Vagina (tissue), 2 donors: ENCODE measurements at regions not wholly inside any gene's neighbourhood (a gene's known extent, or its start where the extent isn't known, plus 50 kb on each side); places are given as distances from the start of the nearest gene placed in this dataset.

Experiments used
- DNase-seq, 2 donors: peaks; one replicate each; pipeline ENCODE4 v3.0.0-alpha.2; 2017; ENCODE audit errors: extremely low spot score in 2 of 2
- H3K27ac ChIP-seq: fragments of 200-600 bp; sonication (generic); one replicate; pipeline ENCODE4 v1.5.1; 2019
- H3K27me3 ChIP-seq: fragments of 200-600 bp; sonication (generic); one replicate; pipeline ENCODE4 v1.5.1; 2019
- H3K36me3 ChIP-seq, 2 donors: fragments of 200-600 bp; sonication (generic); one replicate each; pipeline ENCODE4 v1.5.1; 2017 to 2019
- H3K4me1 ChIP-seq: fragments of 200-600 bp; sonication (generic); one replicate; pipeline ENCODE4 v1.5.1; 2019
- H3K4me3 ChIP-seq, 2 donors: fragments of 200-600 bp; sonication (generic); 1 replicate in 1 of 2; 2 replicates in 1 of 2; pipeline ENCODE4 v1.5.1; 2016 to 2019
- H3K9me3 ChIP-seq: fragments of 200-600 bp; sonication (generic); one replicate; pipeline ENCODE4 v1.5.1; 2019
- POLR2A ChIP-seq, 2 donors: fragments of 450-650 bp; IDR thresholded peaks; one replicate each; pipeline ENCODE4 v1.6.1; 2017; ENCODE audit warnings: antibody characterized with exemption in 2 of 2, mild to moderate bottlenecking in 2 of 2, moderate library complexity in 2 of 2
- POLR2AphosphoS5 ChIP-seq, 2 donors: sonication (generic); formaldehyde crosslinking; IDR thresholded peaks; one replicate each; pipeline ENCODE4 v1.9.0; 2017; ENCODE audit warnings: antibody characterized with exemption in 2 of 2, mild to moderate bottlenecking in 2 of 2, low read depth in 1 of 2; ENCODE audit not compliant: insufficient read depth in 1 of 2
- intact Hi-C: fragments of 100-400 bp; cut with DNase I; formaldehyde crosslinking; loops from one replicate; pipeline ENCODE4 v1.15.1; 2023
- TF ChIP-seq, protein P1 (sequence below), 3 experiments: fragments of 450-650 bp in 2 of 3; fragments of 200-600 bp in 1 of 3; sonication (generic) in 1 of 3; IDR thresholded peaks; one replicate each; pipeline ENCODE4 v1.5.1; 2017 to 2019; ENCODE audit warnings: antibody characterized with exemption in 3 of 3, mild to moderate bottlenecking in 2 of 3, moderate library complexity in 2 of 3

- H3K27me3 ChIP-seq, result no peaks in the 10 kb centered on the region
- TF ChIP-seq POLR2AphosphoS5 (IDR thresholded peaks at IDR 0.05; ENCODE audit: insufficient read depth in 1 of 2, low read depth in 1 of 2) (no peak), POLR2A (IDR thresholded peaks at IDR 0.05) (no peak)
- TF ChIP-seq, protein P1, sequence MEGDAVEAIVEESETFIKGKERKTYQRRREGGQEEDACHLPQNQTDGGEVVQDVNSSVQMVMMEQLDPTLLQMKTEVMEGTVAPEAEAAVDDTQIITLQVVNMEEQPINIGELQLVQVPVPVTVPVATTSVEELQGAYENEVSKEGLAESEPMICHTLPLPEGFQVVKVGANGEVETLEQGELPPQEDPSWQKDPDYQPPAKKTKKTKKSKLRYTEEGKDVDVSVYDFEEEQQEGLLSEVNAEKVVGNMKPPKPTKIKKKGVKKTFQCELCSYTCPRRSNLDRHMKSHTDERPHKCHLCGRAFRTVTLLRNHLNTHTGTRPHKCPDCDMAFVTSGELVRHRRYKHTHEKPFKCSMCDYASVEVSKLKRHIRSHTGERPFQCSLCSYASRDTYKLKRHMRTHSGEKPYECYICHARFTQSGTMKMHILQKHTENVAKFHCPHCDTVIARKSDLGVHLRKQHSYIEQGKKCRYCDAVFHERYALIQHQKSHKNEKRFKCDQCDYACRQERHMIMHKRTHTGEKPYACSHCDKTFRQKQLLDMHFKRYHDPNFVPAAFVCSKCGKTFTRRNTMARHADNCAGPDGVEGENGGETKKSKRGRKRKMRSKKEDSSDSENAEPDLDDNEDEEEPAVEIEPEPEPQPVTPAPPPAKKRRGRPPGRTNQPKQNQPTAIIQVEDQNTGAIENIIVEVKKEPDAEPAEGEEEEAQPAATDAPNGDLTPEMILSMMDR (IDR thresholded peaks at IDR 0.05), result no peak
- H3K4me3 ChIP-seq, result no peak overlapping the region
- intact Hi-C loops, result no loop called here
- peak overlapping the region; percentile 89 for H3K27ac ChIP-seq
- no peaks in the 10 kb centered on the region for H3K9me3 ChIP-seq
- H3K36me3 ChIP-seq, result no peaks in the 10 kb centered on the region
- DNase-seq, result no peak
- peaks cover 49% of the 10 kb centered on the region for H3K4me1 ChIP-seq
These were observed 142.2 kb downstream of the SMAD6 start for GRCh38 chr15:66844041-66844746.

DNA sequence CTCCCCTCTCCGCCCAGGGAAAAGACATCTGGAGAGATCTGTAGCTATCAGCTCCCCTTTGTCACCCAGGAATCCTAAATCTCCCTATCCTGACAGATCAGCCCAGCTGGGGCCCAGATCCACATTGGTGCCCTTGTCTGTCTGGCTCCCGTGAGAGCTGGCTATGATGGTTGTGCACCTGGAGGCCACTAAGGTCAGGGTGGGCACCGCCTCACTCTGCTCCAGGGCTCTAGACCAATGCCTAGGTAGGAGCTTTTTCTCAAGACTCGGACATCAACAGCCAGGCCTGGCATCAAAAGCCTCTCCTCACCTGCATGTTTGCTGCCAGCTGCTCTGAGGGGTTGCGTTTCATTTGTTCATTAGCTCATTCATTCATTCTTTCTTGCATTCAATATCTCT is 142.7 kb downstream of the SMAD6 start:
- no peak overlapping the region for H3K27ac ChIP-seq
- no peak for TF ChIP-seq POLR2AphosphoS5 (IDR thresholded peaks at IDR 0.05; ENCODE audit: insufficient read depth in 1 of 2, low read depth in 1 of 2)
- no peak for TF ChIP-seq POLR2A (IDR thresholded peaks at IDR 0.05)
- TF ChIP-seq, protein P1 (IDR thresholded peaks at IDR 0.05), result no peak
- intact Hi-C loops, result loop anchor here (5.0 kb wide), 1 partner anchor 67 kb away; no protein-coding TSS in a partner anchor

GRCh38 chr15:66845266-66845785 is 143.3 kb downstream of the SMAD6 start:
- intact Hi-C loops, result loop anchor here (5.0 kb wide), 1 partner anchor 68 kb away; no protein-coding TSS in a partner anchor

More for the DNA sequence above, 142.7 kb downstream of the SMAD6 start:
- H3K27me3 ChIP-seq, result no peaks in the 10 kb centered on the region
- H3K9me3 ChIP-seq, result no peaks in the 10 kb centered on the region
- no peaks in the 10 kb centered on the region for H3K36me3 ChIP-seq
- no peak for DNase-seq
- H3K4me3 ChIP-seq, result no peak overlapping the region
- H3K4me1 ChIP-seq, result peaks cover 52% of the 10 kb centered on the region

GRCh38 chr15:66846031-66846430 is 144.0 kb downstream of the SMAD6 start:
- Histone ChIP-seq H3K36me3 (no peaks in the 10 kb centered on the region), H3K27me3 (no peaks in the 10 kb centered on the region), H3K4me3 (no peak overlapping the region), H3K27ac (no peak overlapping the region), H3K9me3 (no peaks in the 10 kb centered on the region), H3K4me1 (peaks cover 52% of the 10 kb centered on the region)
- TF ChIP-seq POLR2AphosphoS5 (IDR thresholded peaks at IDR 0.05; ENCODE audit: insufficient read depth in 1 of 2, low read depth in 1 of 2) (no peak), POLR2A (IDR thresholded peaks at IDR 0.05) (no peak)
- TF ChIP-seq, protein P1 (IDR thresholded peaks at IDR 0.05), result no peak
- intact Hi-C loops, result loop anchor here (5.0 kb wide), 1 partner anchor 69 kb away; no protein-coding TSS in a partner anchor
- DNase-seq, result no peak

More at GRCh38 chr15:66845266-66845785, 143.3 kb downstream of the SMAD6 start:
- no peak for DNase-seq
- H3K4me1 ChIP-seq, result peaks cover 52% of the 10 kb centered on the region
- no peaks in the 10 kb centered on the region for H3K27me3 ChIP-seq
- H3K27ac ChIP-seq, result no peak overlapping the region
- no peaks in the 10 kb centered on the region for H3K9me3 ChIP-seq
- H3K4me3 ChIP-seq, result no peak overlapping the region
- H3K36me3 ChIP-seq, result no peaks in the 10 kb centered on the region
- TF ChIP-seq POLR2A (IDR thresholded peaks at IDR 0.05), result no peak

GRCh38 chr15:66846811-66847210 is 144.8 kb downstream of the SMAD6 start:
- Histone ChIP-seq H3K36me3 (no peaks in the 10 kb centered on the region), H3K27ac (no peak overlapping the region), H3K4me3 (no peak overlapping the region), H3K9me3 (no peaks in the 10 kb centered on the region), H3K27me3 (no peaks in the 10 kb centered on the region), H3K4me1 (peaks cover 52% of the 10 kb centered on the region)
- no peak for DNase-seq
- intact Hi-C loops, result loop anchor here (5.0 kb wide), 1 partner anchor 70 kb away; no protein-coding TSS in a partner anchor
- TF ChIP-seq POLR2AphosphoS5 (IDR thresholded peaks at IDR 0.05; ENCODE audit: insufficient read depth in 1 of 2, low read depth in 1 of 2) (no peak), POLR2A (IDR thresholded peaks at IDR 0.05) (no peak)
- TF ChIP-seq, protein P1 (IDR thresholded peaks at IDR 0.05), result no peak
